ENCODE measurements at regions not wholly inside any gene's neighbourhood (a gene's known extent, or its start where the extent isn't known, plus 50 kb on each side); places are given as distances from the start of the nearest gene placed in this dataset.

DNA sequence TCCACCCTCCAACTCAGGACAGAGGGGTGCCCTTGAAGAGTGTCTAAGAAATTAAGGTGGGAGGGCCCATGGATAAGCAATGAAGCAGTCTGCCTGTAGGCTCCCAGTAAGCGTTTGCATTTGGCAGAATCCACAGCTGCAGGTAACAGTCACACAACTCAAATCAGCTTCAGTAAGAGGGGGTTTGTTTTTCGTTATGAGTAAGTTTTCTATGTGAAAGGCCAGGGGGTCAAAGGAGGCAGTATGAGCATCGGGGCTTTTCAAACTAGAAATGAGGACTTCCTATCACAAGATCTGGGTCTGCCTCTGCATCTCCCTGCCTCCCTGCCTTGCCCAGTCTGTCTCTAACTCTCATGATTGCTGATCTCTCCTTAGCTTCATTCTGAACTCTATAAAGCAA lies 128.1 kb upstream of the CCL2 start:
- TF ChIP-seq POLR2A (IDR thresholded peaks at IDR 0.05), result no peak
- TF ChIP-seq, protein P1, sequence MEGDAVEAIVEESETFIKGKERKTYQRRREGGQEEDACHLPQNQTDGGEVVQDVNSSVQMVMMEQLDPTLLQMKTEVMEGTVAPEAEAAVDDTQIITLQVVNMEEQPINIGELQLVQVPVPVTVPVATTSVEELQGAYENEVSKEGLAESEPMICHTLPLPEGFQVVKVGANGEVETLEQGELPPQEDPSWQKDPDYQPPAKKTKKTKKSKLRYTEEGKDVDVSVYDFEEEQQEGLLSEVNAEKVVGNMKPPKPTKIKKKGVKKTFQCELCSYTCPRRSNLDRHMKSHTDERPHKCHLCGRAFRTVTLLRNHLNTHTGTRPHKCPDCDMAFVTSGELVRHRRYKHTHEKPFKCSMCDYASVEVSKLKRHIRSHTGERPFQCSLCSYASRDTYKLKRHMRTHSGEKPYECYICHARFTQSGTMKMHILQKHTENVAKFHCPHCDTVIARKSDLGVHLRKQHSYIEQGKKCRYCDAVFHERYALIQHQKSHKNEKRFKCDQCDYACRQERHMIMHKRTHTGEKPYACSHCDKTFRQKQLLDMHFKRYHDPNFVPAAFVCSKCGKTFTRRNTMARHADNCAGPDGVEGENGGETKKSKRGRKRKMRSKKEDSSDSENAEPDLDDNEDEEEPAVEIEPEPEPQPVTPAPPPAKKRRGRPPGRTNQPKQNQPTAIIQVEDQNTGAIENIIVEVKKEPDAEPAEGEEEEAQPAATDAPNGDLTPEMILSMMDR (IDR thresholded peaks at IDR 0.05), result no peak

Data from testis (tissue), 2 donors.